Fibroblast of lung (primary cell): ENCODE measurements at regions not wholly inside any gene's neighbourhood (a gene's known extent, or its start where the extent isn't known, plus 50 kb on each side); places are given as distances from the start of the nearest gene placed in this dataset.

Experiments
- DNase-seq, 2 donors: peaks; one replicate each; pipeline versions ENCODE4 v3.0.0 to v3.0.0-alpha.2; 2010; ENCODE audit warnings: low read depth in 2 of 2
- H2AFZ ChIP-seq: 2 replicates; pipeline ENCODE4 v1.5.1; 2012; ENCODE audit warnings: low read length, control low read depth, inconsistent platforms
- H3K27ac ChIP-seq: 2 replicates; pipeline ENCODE4 v1.5.1; 2011; ENCODE audit warnings: low read length, control low read depth; ENCODE audit not compliant: insufficient read depth
- H3K27me3 ChIP-seq: 2 replicates; pipeline ENCODE4 v1.5.1; 2011; ENCODE audit warnings: mild to moderate bottlenecking, low read length; ENCODE audit not compliant: control insufficient read depth, insufficient read depth
- H3K36me3 ChIP-seq: 2 replicates; pipeline ENCODE4 v1.5.1; 2011; ENCODE audit warnings: low read length; ENCODE audit not compliant: control insufficient read depth, insufficient read depth
- H3K4me1 ChIP-seq: 2 replicates; pipeline ENCODE4 v1.5.1; 2011; ENCODE audit warnings: low read length; ENCODE audit not compliant: control insufficient read depth, insufficient read depth; ENCODE audit errors: extremely low read depth
- H3K4me2 ChIP-seq: 2 replicates; pipeline ENCODE4 v1.5.1; 2011; ENCODE audit warnings: low read length, control low read depth; ENCODE audit not compliant: insufficient read depth; ENCODE audit errors: extremely low read depth
- H3K4me3 ChIP-seq, 4 experiments: fragments of 200-600 bp in 1 of 4; sonication (generic) in 1 of 4; replicated peaks in 1 of 4; 2 replicates each; pipeline ENCODE4 v1.5.1; 2011 to 2016; ENCODE audit warnings: low read length in 4 of 4, low read depth in 3 of 4, mild to moderate bottlenecking in 3 of 4, control low read depth in 2 of 4, inconsistent platforms in 1 of 4, mixed read lengths in 1 of 4; ENCODE audit not compliant: insufficient read depth in 1 of 4; ENCODE audit errors: control extremely low read depth in 1 of 4
- H3K79me2 ChIP-seq: 2 replicates; pipeline ENCODE4 v1.5.1; 2012; ENCODE audit warnings: mild to moderate bottlenecking, low read length, inconsistent platforms; ENCODE audit not compliant: control insufficient read depth, insufficient read depth
- H3K9ac ChIP-seq: 2 replicates; pipeline ENCODE4 v1.5.1; 2011; ENCODE audit warnings: mild to moderate bottlenecking, low read length, control low read depth; ENCODE audit not compliant: insufficient read depth
- H3K9me3 ChIP-seq: 2 replicates; pipeline ENCODE4 v1.5.1; 2012; ENCODE audit warnings: low read depth, low read length; ENCODE audit not compliant: control insufficient read depth, insufficient read depth
- H4K20me1 ChIP-seq: 2 replicates; pipeline ENCODE4 v1.5.1; 2011; ENCODE audit warnings: low read length; ENCODE audit not compliant: control insufficient read depth, insufficient read depth; ENCODE audit errors: extremely low read depth
- CTCF ChIP-seq, 2 donors: IDR thresholded peaks in 1 of 2; conservative IDR thresholded peaks in 1 of 2; 1 replicate in 1 of 2; 2 replicates in 1 of 2; pipeline ENCODE4 v1.5.1; 2011 to 2012; ENCODE audit warnings: low read length in 2 of 2, control low read depth in 1 of 2, inconsistent platforms in 1 of 2, low read depth in 1 of 2, mild to moderate bottlenecking in 1 of 2
- EZH2 ChIP-seq: IDR thresholded peaks from 2 replicates; pipeline ENCODE4 v1.5.1; 2012; ENCODE audit warnings: low read length, control low read depth, mild to moderate bottlenecking; ENCODE audit errors: missing control alignments

GRCh38 chr20:60420676-60421229 is 462.5 kb downstream of the CDH26 start:
- Histone ChIP-seq H3K4me1 (no peaks in the 10 kb centered on the region), H3K36me3 (no peaks in the 10 kb centered on the region), H3K27me3 (no peaks in the 10 kb centered on the region), H2AFZ (no peak overlapping the region), H4K20me1 (no peaks in the 10 kb centered on the region), H3K9ac (no peak overlapping the region), H3K4me2 (no peak overlapping the region), H3K79me2 (no peaks in the 10 kb centered on the region), H3K4me3 (no peak overlapping the region), H3K27ac (no peak overlapping the region), H3K9me3 (no peaks in the 10 kb centered on the region)
- TF ChIP-seq EZH2, result no peak
- DNase-seq, result no peak

GRCh38 chr20:60422848-60423247 is 464.6 kb downstream of the CDH26 start:
- no peak overlapping the region for H3K4me3 ChIP-seq
- TF ChIP-seq CTCF (conservative IDR thresholded peaks at IDR 0.05 in 1 of 2, IDR thresholded peaks at IDR 0.05 in 1 of 2; ENCODE audit: low read depth in 1 of 2, low read length in 2 of 2) (no peak), EZH2 (no peak)
- no peak overlapping the region for H3K4me2 ChIP-seq
- H3K4me1 ChIP-seq, result no peaks in the 10 kb centered on the region
- H4K20me1 ChIP-seq, result no peaks in the 10 kb centered on the region
- no peak overlapping the region for H3K9ac ChIP-seq
- no peaks in the 10 kb centered on the region for H3K79me2 ChIP-seq
- no peak for DNase-seq
- no peak overlapping the region for H2AFZ ChIP-seq
- no peaks in the 10 kb centered on the region for H3K27me3 ChIP-seq
- H3K36me3 ChIP-seq, result no peaks in the 10 kb centered on the region
- H3K27ac ChIP-seq, result no peak overlapping the region
- no peaks in the 10 kb centered on the region for H3K9me3 ChIP-seq

GRCh38 chr20:60424267-60424902 is 466.2 kb downstream of the CDH26 start:
- no peak overlapping the region for H3K4me3 ChIP-seq
- H3K27me3 ChIP-seq, result no peaks in the 10 kb centered on the region
- H3K4me1 ChIP-seq, result no peaks in the 10 kb centered on the region
- H3K4me2 ChIP-seq, result no peak overlapping the region
- H3K79me2 ChIP-seq, result no peaks in the 10 kb centered on the region
- no peaks in the 10 kb centered on the region for H3K9me3 ChIP-seq
- H3K36me3 ChIP-seq, result no peaks in the 10 kb centered on the region
- no peak for TF ChIP-seq EZH2
- no peak for TF ChIP-seq CTCF (conservative IDR thresholded peaks at IDR 0.05 in 1 of 2, IDR thresholded peaks at IDR 0.05 in 1 of 2; ENCODE audit: low read depth in 1 of 2, low read length in 2 of 2)
- H4K20me1 ChIP-seq, result no peaks in the 10 kb centered on the region
- peak in 1 of 2 donors; percentile 9 for DNase-seq
- H3K9ac ChIP-seq, result no peak overlapping the region
- H2AFZ ChIP-seq, result no peak overlapping the region
- no peak overlapping the region for H3K27ac ChIP-seq
